ENCODE measurements at regions not wholly inside any gene's neighbourhood (a gene's known extent, or its start where the extent isn't known, plus 50 kb on each side); places are given as distances from the start of the nearest gene placed in this dataset.

DNA sequence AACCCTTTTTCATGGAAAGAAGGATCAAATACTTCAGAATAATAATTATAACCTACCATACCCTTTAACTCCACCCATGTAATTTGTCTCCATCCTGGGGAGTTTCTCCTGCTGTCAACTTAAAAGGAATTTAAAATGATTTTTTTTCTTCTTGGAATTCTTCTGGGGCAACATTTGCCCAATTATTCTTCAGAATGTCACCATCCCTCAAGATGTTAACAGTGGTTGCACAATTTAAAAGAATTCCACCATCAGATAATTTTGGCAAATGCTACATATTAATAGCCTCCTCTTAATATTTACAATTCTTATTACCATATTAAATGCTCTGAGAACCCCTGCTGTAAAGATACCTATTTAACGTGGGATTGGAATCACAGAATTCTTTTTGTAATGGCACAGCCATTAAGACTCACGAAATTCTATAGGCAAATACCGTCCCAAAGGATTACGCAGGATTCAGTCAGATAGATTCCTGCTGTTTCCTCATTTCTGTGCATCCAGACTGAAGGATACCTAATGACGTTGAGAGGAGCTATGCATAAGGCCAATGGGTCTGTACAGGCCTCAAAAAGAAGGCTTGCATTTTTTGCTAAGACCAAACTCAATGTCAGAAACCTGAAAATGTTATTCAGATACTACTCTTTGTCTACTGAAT is 177.5 kb downstream of the DAD1 start:
- FAIRE-seq = no peak
- H3K4me3 ChIP-seq (ENCODE audit: control insufficient read depth in 2 of 3, extremely low read depth in 1 of 3, insufficient read depth in 2 of 3, low read depth in 1 of 3, low read length in 3 of 3) = no peak overlapping the region
- no peak overlapping the region for H3K27ac ChIP-seq (ENCODE audit: control insufficient read depth, insufficient read depth, low read length)
- dilution Hi-C loops (cut with MboI; ENCODE audit: extremely low pct_ligation_motif_present, low sequenced_read_pairs) = no loop called here
- no peaks in the 10 kb centered on the region for H4K20me1 ChIP-seq (ENCODE audit: control insufficient read depth, extremely low read depth, insufficient read depth, low read length)
- no peaks in the 10 kb centered on the region for H3K4me1 ChIP-seq (ENCODE audit: control insufficient read depth, extremely low read depth, insufficient read depth, low read length)
- TF ChIP-seq CTCF (optimal IDR thresholded peaks at IDR 0.05 in 1 of 3, IDR thresholded peaks at IDR 0.05 in 1 of 3, conservative IDR thresholded peaks at IDR 0.05 in 1 of 3; ENCODE audit: extremely low read depth in 1 of 3, insufficient read depth in 2 of 3, low read length in 3 of 3) = no peak
- no peak for TF ChIP-seq EZH2 (IDR thresholded peaks at IDR 0.05; ENCODE audit: low read length)
- H3K4me2 ChIP-seq (ENCODE audit: control insufficient read depth, extremely low read depth, insufficient read depth, low read depth, low read length) = no peak overlapping the region
- no peaks in the 10 kb centered on the region for H3K79me2 ChIP-seq (ENCODE audit: control insufficient read depth, insufficient read depth, low read length)
- no peaks in the 10 kb centered on the region for H3K9me3 ChIP-seq (ENCODE audit: control insufficient read depth, low read depth, low read length)
- no peaks in the 10 kb centered on the region for H3K36me3 ChIP-seq (ENCODE audit: control insufficient read depth in 2 of 2, extremely low read depth in 1 of 2, insufficient read depth in 2 of 2, low read length in 2 of 2)
- H2AFZ ChIP-seq (ENCODE audit: control insufficient read depth, low read length) = no peak overlapping the region
- peaks cover 13% of the 10 kb centered on the region for H3K27me3 ChIP-seq (ENCODE audit: control insufficient read depth, extremely low read depth, insufficient read depth, low read length)
- H3K9ac ChIP-seq (ENCODE audit: control insufficient read depth, extremely low read depth, insufficient read depth, low read length) = no peak overlapping the region
- DNase-seq (ENCODE audit: low read depth, low spot score) = no peak
- peaks cover 3% of the 10 kb centered on the region for H3K9me1 ChIP-seq (ENCODE audit: control insufficient read depth, extremely low read depth, insufficient read depth, low read length)

- H3K4me2 ChIP-seq (ENCODE audit: control insufficient read depth, extremely low read depth, insufficient read depth, low read depth, low read length) = no peak overlapping the region
- no peak overlapping the region for H2AFZ ChIP-seq (ENCODE audit: control insufficient read depth, low read length)
- peaks cover 3% of the 10 kb centered on the region for H3K9me1 ChIP-seq (ENCODE audit: control insufficient read depth, extremely low read depth, insufficient read depth, low read length)
- dilution Hi-C loops (cut with MboI; ENCODE audit: extremely low pct_ligation_motif_present, low sequenced_read_pairs) = no loop called here
- no peak overlapping the region for H3K27ac ChIP-seq (ENCODE audit: control insufficient read depth, insufficient read depth, low read length)
- H3K36me3 ChIP-seq (ENCODE audit: control insufficient read depth in 2 of 2, extremely low read depth in 1 of 2, insufficient read depth in 2 of 2, low read length in 2 of 2) = no peaks in the 10 kb centered on the region
- H4K20me1 ChIP-seq (ENCODE audit: control insufficient read depth, extremely low read depth, insufficient read depth, low read length) = no peaks in the 10 kb centered on the region
- TF ChIP-seq EZH2 (IDR thresholded peaks at IDR 0.05; ENCODE audit: low read length) (no peak), CTCF (optimal IDR thresholded peaks at IDR 0.05 in 1 of 3, IDR thresholded peaks at IDR 0.05 in 1 of 3, conservative IDR thresholded peaks at IDR 0.05 in 1 of 3; ENCODE audit: extremely low read depth in 1 of 3, insufficient read depth in 2 of 3, low read length in 3 of 3) (no peak)
- no peak overlapping the region for H3K9ac ChIP-seq (ENCODE audit: control insufficient read depth, extremely low read depth, insufficient read depth, low read length)
- H3K9me3 ChIP-seq (ENCODE audit: control insufficient read depth, low read depth, low read length) = no peaks in the 10 kb centered on the region
- H3K4me1 ChIP-seq (ENCODE audit: control insufficient read depth, extremely low read depth, insufficient read depth, low read length) = no peaks in the 10 kb centered on the region
- no peak for DNase-seq (ENCODE audit: low read depth, low spot score)
- FAIRE-seq = no peak
- no peak overlapping the region for H3K4me3 ChIP-seq (ENCODE audit: control insufficient read depth in 2 of 3, extremely low read depth in 1 of 3, insufficient read depth in 2 of 3, low read depth in 1 of 3, low read length in 3 of 3)
- H3K79me2 ChIP-seq (ENCODE audit: control insufficient read depth, insufficient read depth, low read length) = no peaks in the 10 kb centered on the region
- H3K27me3 ChIP-seq (ENCODE audit: control insufficient read depth, extremely low read depth, insufficient read depth, low read length) = peaks cover 6% of the 10 kb centered on the region
Measured at GRCh38 chr14:22410497-22410896, 178.5 kb downstream of the DAD1 start.
